GM12872 (cell line): ENCODE measurements at regions not wholly inside any gene's neighbourhood (a gene's known extent, or its start where the extent isn't known, plus 50 kb on each side); places are given as distances from the start of the nearest gene placed in this dataset.

ENCODE experiments used
- CTCF ChIP-seq: IDR thresholded peaks from 3 replicates; pipeline ENCODE4 v1.5.1; 2011; ENCODE audit warnings: low read depth, mild to moderate bottlenecking, low read length, moderate library complexity; ENCODE audit not compliant: insufficient read depth

DNA sequence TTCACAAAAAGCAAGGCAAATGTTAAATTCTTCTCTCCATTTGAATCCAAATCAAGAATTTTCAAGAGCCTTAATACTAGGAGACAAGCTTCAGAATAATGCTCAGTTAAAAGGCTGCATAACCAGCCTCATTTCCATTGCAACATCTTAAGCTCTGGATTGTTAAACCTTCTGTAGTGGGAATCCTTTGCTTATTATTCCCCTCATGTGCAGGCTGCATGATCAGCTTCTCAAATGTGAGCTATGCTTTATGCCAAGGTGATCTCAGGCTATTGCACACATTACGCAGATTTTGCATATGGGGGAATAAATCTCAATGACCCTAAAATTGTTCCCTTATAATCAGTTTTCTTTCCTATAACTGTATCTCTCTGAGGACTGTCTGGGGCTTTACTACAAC, 71.7 kb upstream of the CCDC196 start:
- TF ChIP-seq CTCF: no peak

DNA sequence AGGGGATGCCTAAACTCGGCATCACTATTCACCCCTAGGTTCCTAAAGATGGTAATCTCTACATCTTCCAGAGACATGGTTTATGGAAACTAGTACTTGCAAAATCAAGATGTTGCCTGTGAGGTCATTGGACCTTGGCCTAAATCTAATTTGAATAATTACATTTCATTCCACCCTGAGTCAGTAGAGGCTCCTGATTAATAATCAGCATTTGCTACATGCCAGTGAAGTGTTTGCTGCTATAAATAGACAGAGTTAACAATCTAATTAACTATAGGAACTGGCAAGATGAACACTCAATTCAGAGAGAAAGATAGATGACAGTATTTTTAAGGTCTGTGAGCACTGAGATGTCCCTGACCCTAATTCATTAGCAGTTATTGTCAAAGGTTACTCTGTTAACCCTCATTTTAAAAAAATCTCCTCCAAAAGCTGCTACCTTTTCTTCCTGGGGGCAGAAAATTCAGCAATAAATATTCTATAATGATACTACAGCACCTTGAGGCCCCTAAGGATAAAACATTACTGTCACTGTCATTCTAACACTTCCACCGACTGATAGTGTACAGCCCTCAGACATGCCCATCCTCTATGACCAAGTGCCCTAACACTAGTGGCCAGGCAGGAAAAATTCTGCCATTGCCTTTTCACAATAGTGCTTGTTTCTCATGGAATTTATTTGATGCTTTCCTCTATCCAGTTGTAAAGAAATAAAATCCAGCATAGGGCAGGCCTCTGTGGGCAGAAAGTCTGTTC, 65.7 kb upstream of the CCDC196 start:
- no peak for TF ChIP-seq CTCF

DNA sequence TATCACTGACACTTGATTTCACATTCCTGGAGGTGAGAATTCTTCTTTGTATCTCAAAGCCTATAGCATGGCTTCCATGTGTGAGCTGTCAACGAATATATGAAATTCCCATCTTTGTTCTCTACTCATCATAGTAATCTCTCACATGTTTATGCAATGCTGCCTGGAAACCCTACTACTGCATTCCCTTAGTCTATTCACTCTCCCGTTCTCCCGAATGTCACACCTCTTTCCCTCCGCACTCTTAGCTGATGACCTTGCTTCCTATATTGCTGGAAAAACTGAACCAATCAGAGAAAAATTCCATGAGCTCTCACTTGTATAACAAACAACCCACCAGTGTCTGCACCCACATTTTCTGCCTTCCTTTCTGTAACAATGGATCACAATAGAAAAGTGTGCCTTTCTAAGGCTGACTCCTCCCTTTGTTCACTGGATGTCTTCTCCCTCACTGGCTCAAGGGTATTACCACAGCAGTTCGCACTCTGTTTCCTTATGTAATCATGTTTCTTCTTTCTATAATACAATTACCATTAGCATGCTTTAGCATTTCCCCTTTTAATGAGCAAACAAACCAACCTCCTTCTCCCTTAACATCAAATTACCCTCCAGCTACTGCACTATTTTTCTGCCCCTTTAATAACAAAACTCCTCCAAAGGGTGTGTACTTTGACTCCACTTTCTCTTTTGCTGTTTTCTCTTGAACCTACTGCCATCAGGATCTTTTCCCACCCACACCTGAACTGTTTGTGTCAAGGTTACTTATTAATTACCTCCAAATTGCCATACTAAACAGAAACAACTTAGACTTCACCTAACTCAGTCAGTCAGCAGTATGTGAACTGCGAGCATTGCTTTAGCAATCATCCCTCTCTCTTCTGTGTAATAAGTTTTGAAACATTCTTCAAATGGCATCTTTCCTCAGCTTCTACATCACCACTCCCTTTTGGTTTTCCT, 63.9 kb upstream of the CCDC196 start:
- TF ChIP-seq CTCF: no peak

DNA sequence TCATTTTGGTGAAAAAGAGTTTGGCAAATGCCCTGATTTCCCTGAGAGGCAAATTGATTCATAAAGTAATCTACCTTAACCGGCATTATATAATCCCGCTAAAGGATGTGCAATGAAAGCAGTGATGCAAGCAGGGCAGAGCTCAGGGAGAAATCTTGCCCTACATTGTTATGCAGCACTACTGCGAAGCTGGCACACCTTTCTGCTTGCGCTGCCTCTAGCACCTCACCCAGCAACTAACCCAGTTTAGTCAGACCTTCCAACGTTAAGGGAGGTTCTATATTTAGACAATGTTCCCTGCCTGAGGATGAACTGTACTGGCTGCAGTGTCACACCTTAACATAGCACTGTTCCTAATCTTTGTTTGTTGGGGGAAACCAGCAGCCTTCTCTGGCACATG, 60.8 kb upstream of the CCDC196 start:
- no peak for TF ChIP-seq CTCF

DNA sequence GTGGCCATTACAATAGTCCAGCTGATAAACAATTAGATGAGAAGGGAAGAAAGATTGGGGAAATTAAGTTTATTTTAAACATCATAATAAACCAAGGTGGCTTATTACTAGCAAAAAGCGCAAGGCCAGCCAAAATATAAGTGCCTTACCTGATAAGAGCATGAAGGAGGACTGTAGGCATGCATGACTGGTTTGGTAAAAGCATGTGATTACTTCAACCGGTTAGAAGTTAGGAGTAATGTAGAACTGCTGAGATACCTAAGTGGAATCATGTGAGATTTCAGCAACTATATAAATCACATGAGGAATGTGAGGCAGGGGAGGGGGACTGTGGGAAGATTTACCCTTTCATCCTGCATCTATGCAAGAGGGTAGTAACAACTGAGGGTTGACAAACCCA, 59.7 kb upstream of the CCDC196 start:
- TF ChIP-seq CTCF: no peak

DNA sequence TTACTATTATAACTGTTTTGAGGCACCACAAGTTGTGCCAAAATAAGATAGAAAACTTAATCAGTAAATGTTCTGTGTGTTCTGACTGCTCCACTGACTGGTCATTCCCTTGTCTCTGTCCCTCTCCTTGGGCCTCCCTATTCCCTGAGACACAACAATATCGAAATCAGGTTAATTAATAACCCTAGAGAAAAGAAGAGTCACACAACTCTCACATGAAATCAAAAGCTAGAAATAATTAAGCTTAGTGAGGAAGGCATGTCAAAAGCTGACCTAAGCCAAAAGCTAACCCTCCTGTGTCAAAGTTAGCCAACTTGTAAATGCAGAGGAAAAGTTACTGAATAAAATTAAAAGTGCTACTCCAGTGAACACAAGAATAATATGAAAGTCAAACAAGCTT, 53.8 kb upstream of the CCDC196 start:
- TF ChIP-seq CTCF: no peak

DNA sequence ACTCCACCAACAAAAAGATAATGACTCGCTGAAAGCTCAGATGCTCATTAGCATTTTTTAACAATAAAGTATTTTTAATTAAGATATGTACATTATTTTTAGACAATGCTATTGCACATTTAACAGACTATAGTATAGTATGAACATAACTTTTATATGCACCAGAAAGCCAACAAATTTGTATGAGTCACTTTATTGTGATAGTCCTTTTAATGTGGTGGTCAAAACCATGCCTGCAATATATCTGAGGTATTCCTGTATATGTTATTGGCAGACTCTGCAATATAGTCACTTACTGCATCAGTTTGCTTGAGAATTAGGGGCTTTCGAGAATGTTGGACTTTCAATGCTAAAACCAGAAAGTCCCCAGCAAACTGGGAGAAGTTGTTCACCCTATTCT, 51.7 kb upstream of the CCDC196 start:
- no peak for TF ChIP-seq CTCF
